ENCODE measurements at regions not wholly inside any gene's neighbourhood (a gene's known extent, or its start where the extent isn't known, plus 50 kb on each side); places are given as distances from the start of the nearest gene placed in this dataset.
"Not testable (repeated sequence)": the region's sequence is repeated elsewhere in the genome, so short reads cannot be mapped to it uniquely, and the experiment has no call there.

- Histone ChIP-seq H3K27me3 (no peaks in the 10 kb centered on the region), H3K27ac (no peak overlapping the region), H3K4me1 (no peaks in the 10 kb centered on the region), H3K36me3 (no peaks in the 10 kb centered on the region), H3K4me3 (no peak overlapping the region), H3K9me3 (peaks cover 0 to 19% (median 11%) of the 10 kb centered on the region in 4 donors)
- DNase-seq = no peak
- 39 to 52% (median 50%) methylated on average over 3 of the region's 3 CpGs for WGBS, 5 donors
- TF ChIP-seq POLR2A (IDR thresholded peaks at IDR 0.05) (no peak), EP300 (IDR thresholded peaks at IDR 0.05) (no peak), POLR2AphosphoS5 (IDR thresholded peaks at IDR 0.05) (no peak)
- TF ChIP-seq, protein P1, sequence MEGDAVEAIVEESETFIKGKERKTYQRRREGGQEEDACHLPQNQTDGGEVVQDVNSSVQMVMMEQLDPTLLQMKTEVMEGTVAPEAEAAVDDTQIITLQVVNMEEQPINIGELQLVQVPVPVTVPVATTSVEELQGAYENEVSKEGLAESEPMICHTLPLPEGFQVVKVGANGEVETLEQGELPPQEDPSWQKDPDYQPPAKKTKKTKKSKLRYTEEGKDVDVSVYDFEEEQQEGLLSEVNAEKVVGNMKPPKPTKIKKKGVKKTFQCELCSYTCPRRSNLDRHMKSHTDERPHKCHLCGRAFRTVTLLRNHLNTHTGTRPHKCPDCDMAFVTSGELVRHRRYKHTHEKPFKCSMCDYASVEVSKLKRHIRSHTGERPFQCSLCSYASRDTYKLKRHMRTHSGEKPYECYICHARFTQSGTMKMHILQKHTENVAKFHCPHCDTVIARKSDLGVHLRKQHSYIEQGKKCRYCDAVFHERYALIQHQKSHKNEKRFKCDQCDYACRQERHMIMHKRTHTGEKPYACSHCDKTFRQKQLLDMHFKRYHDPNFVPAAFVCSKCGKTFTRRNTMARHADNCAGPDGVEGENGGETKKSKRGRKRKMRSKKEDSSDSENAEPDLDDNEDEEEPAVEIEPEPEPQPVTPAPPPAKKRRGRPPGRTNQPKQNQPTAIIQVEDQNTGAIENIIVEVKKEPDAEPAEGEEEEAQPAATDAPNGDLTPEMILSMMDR (IDR thresholded peaks at IDR 0.05) = no peak
- intact Hi-C loops (cut with DNase I; ENCODE audit: low total_unique reads) = no loop called here
Measured at GRCh38 chr10:81498011-81498551, 376.9 kb upstream of the NRG3 start.

DNA sequence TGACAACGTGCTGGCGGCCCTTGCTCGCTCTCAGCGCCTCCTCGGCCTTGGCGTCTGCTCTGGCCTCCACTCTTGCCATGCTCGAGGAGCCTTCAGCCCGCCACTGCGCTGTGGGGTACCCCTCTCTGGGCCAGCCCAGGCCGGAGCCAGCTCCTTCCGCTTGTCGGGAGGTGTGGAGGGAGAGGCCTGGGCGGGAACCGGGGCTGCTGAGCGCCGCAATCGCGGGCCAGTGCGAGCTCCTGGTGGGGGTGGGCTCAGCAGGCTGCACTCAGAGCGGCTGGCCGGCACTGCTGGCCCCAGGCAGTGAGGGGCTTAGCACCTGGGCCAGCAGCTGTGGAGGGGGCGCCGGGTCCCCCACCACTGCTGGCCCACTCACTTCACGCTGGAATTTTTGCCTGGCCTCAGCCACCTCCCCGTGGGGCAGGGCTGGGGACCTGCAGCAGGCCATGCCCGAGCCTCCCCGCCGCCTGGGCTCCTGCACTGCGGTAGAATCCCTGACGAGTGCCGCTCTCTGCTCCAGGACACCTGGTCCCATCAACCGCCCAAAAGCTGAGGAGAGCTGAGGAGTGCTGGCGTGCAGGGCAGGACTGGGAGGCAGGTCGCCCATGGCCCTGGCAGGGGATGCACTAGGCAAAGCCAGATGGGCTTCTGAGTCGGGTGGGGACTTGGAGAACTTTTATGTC lies 372.2 kb upstream of the NRG3 start:
- Histone ChIP-seq H3K9me3 (peaks cover 0 to 31% (median 21%) of the 10 kb centered on the region in 4 donors), H3K4me3 (no peak overlapping the region), H3K27me3 (no peaks in the 10 kb centered on the region), H3K4me1 (no peaks in the 10 kb centered on the region), H3K27ac (no peak overlapping the region), H3K36me3 (no peaks in the 10 kb centered on the region)
- intact Hi-C loops (cut with DNase I; ENCODE audit: low total_unique reads) = no loop called here
- 91 to 95% (median 93%) methylated on average over 21 to 35 of the region's 35 CpGs for WGBS, 5 donors
- no peak for TF ChIP-seq POLR2AphosphoS5 (IDR thresholded peaks at IDR 0.05)
- no peak for TF ChIP-seq EP300 (IDR thresholded peaks at IDR 0.05)
- TF ChIP-seq POLR2A (IDR thresholded peaks at IDR 0.05) = no peak
- TF ChIP-seq, protein P1 (IDR thresholded peaks at IDR 0.05) = no peak
- no peak for DNase-seq

DNA sequence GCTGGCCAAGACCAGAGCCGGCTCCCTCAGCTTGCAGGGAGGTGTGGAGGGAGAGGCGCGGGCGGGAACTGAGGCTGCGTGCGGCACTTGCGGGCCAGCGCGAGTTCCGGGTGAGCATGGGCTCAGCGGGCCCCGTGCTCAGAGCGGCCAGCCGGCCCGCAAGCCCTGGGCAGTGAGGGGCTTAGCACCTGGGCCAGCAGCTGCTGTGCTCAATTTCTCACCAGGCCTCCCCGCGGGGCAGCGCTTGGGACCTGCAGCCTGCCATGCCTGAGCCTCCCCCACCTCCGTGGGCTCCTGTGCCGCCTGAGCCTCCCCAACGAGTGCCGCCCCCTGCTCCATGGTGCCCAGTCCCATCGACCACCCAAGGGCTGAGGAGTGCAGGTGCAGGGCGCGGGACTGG lies 369.2 kb upstream of the NRG3 start:
- H3K27ac ChIP-seq; H3K27me3 ChIP-seq; intact Hi-C loops (cut with DNase I; ENCODE audit: low total_unique reads); H3K4me3 ChIP-seq; DNase-seq; H3K4me1 ChIP-seq; H3K36me3 ChIP-seq: not testable (repeated sequence)
- peaks cover 0 to 38% (median 24%) of the 10 kb centered on the region in 4 donors for H3K9me3 ChIP-seq
- WGBS, 5 donors = 91 to 97% (median 94%) methylated on average over 15 to 25 of the region's 25 CpGs; no CpG with 5 or more reads in 1 of the 5 donors

DNA sequence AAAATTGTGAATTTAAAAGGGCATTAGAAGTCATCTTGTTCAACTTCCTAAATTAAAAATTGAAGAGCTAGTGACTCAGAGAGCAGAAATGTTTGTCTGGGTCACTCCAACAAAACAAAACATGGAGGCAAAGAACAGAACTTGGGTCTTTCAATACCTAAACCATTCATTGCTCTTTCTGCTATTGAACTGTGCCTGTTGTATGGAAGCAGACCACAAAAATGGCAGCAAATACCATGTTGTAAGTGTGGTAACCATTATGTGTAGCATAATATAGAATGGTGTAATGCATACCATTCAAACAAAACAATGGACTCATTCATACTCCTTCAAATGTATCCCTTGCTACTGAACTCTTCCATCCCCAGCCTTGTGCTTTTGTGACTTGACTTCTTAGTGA lies 360.2 kb upstream of the NRG3 start:
- H3K27me3 ChIP-seq = no peaks in the 10 kb centered on the region
- intact Hi-C loops (cut with DNase I; ENCODE audit: low total_unique reads) = no loop called here
- TF ChIP-seq POLR2AphosphoS5 (IDR thresholded peaks at IDR 0.05) (no peak), EP300 (IDR thresholded peaks at IDR 0.05) (no peak), POLR2A (IDR thresholded peaks at IDR 0.05) (no peak)
- TF ChIP-seq, protein P1 (IDR thresholded peaks at IDR 0.05) = no peak
- peaks cover 0 to 10% (median 6%) of the 10 kb centered on the region in 4 donors for H3K9me3 ChIP-seq
- DNase-seq = no peak
- no peak overlapping the region for H3K27ac ChIP-seq
- H3K4me1 ChIP-seq = no peaks in the 10 kb centered on the region
- no peak overlapping the region for H3K4me3 ChIP-seq
- H3K36me3 ChIP-seq = no peaks in the 10 kb centered on the region

DNA sequence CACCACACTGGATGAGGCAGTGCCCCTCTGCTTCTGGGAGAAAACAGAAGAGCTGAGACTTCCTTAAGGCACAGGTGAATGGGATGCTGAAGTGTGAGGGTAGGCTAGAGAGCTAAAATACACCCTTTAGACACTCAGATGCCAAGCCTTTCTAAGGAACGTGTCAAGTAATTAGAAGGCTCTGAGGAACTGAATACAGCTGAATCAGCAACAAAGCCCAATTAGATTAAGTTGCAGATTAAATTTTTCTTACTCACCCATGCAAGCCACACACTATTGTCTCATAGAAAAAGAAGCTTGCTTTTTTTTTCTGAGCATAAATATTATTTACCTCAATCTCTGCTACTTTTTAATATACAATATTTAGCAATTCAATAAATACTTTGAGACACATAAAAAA lies 354.3 kb upstream of the NRG3 start:
- WGBS, 5 donors = 65 to 73% (median 67%) methylated on average over 1 of the region's 1 CpG
- Histone ChIP-seq H3K27ac (no peak overlapping the region), H3K4me1 (no peaks in the 10 kb centered on the region), H3K9me3 (peaks cover 0 to 8% (median 5%) of the 10 kb centered on the region in 4 donors), H3K27me3 (no peaks in the 10 kb centered on the region), H3K36me3 (no peaks in the 10 kb centered on the region), H3K4me3 (no peak overlapping the region)
- intact Hi-C loops (cut with DNase I; ENCODE audit: low total_unique reads) = no loop called here
- DNase-seq = no peak
- no peak for TF ChIP-seq POLR2A (IDR thresholded peaks at IDR 0.05)
- TF ChIP-seq POLR2AphosphoS5 (IDR thresholded peaks at IDR 0.05) = no peak
- no peak for TF ChIP-seq EP300 (IDR thresholded peaks at IDR 0.05)
- TF ChIP-seq, protein P1 (IDR thresholded peaks at IDR 0.05) = no peak

Measured in stomach (tissue), 8 donors.